ENCODE measurements at regions not wholly inside any gene's neighbourhood (a gene's known extent, or its start where the extent isn't known, plus 50 kb on each side); places are given as distances from the start of the nearest gene placed in this dataset.

DNA sequence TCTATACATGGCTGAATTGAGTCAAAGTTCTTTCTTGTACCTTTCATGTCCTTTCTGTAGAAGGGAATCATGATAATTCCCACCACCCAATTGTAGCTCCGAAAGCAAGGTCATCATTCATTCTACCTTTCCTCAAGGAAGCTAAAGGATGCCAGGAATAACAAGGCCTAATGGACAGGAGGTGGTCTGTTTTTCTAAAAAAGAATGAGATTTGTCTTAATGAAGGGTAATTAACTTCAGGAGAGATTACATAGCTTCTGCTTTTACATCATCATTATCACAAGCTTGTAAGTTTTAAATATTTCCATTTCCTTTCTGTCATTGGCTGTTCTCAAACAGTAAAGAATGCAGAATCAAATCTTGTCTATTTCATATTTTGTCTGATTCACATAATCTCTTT is 249.5 kb upstream of the SORCS1 start:
- Histone ChIP-seq H3K27ac (no peak overlapping the region), H3K9me3 (no peaks in the 10 kb centered on the region), H3K27me3 (no peaks in the 10 kb centered on the region), H3K4me3 (no peak overlapping the region), H3K36me3 (no peaks in the 10 kb centered on the region), H3K4me1 (ENCODE audit: insufficient read depth) (no peaks in the 10 kb centered on the region)
- WGBS, 3 donors, result 69 to 79% (median 71%) methylated on average over 1 of the region's 1 CpG
- TF ChIP-seq POLR2A (IDR thresholded peaks at IDR 0.05) (no peak), EP300 (IDR thresholded peaks at IDR 0.05) (no peak)
- TF ChIP-seq, protein P1, sequence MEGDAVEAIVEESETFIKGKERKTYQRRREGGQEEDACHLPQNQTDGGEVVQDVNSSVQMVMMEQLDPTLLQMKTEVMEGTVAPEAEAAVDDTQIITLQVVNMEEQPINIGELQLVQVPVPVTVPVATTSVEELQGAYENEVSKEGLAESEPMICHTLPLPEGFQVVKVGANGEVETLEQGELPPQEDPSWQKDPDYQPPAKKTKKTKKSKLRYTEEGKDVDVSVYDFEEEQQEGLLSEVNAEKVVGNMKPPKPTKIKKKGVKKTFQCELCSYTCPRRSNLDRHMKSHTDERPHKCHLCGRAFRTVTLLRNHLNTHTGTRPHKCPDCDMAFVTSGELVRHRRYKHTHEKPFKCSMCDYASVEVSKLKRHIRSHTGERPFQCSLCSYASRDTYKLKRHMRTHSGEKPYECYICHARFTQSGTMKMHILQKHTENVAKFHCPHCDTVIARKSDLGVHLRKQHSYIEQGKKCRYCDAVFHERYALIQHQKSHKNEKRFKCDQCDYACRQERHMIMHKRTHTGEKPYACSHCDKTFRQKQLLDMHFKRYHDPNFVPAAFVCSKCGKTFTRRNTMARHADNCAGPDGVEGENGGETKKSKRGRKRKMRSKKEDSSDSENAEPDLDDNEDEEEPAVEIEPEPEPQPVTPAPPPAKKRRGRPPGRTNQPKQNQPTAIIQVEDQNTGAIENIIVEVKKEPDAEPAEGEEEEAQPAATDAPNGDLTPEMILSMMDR (IDR thresholded peaks at IDR 0.05), result no peak
- intact Hi-C loops (cut with DNase I), result no loop called here
- no peak for DNase-seq

DNA sequence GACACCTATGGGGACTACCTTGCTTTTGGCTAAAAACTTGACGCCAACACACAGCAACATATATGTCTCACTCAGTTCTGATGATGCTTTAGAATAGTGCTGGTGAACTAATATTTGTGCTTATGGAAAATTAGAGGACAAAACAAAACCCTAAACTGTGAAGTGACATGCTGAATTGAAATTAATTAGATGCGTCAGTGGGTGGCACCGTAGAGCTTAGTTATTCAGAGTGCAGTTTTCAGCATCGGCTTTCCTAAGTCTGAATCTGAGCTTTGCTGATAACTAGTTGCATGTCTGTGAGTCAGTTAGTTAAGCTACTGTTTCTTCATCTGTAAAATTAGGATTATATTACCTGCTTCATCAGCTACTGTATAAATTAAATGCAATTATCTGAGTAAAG is 245.0 kb upstream of the SORCS1 start:
- Histone ChIP-seq H3K36me3 (no peaks in the 10 kb centered on the region), H3K4me1 (ENCODE audit: insufficient read depth) (no peaks in the 10 kb centered on the region), H3K4me3 (no peak overlapping the region), H3K27ac (no peak overlapping the region), H3K9me3 (no peaks in the 10 kb centered on the region), H3K27me3 (no peaks in the 10 kb centered on the region)
- DNase-seq, result no peak
- intact Hi-C loops (cut with DNase I), result no loop called here
- WGBS, 3 donors, result 44 to 53% (median 47%) methylated on average over 4 of the region's 4 CpGs
- TF ChIP-seq, protein P1 (IDR thresholded peaks at IDR 0.05), result no peak

DNA sequence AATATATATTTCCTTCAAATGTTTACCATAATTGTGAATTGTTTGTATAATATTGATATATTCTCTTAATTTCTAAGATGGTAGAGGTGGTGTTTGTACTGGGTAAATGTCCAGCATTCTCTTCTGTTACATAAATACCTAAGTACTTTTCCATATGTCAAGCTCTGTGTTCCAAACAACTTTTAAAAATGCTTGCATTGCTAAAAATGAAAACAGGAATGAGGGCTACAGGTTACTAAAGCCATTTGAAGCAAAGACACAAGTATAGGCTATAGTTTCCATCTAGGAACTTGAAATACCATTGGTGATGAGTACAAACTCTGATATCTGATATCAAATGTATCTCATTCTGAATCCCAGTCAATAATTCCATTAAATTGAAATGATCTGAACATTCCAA is 233.6 kb upstream of the SORCS1 start:
- no peaks in the 10 kb centered on the region for H3K4me1 ChIP-seq (ENCODE audit: insufficient read depth)
- TF ChIP-seq, protein P1 (IDR thresholded peaks at IDR 0.05), result no peak
- H3K36me3 ChIP-seq, result no peaks in the 10 kb centered on the region
- no peak overlapping the region for H3K27ac ChIP-seq
- H3K4me3 ChIP-seq, result no peak overlapping the region
- no peak for DNase-seq
- no peaks in the 10 kb centered on the region for H3K27me3 ChIP-seq
- no peaks in the 10 kb centered on the region for H3K9me3 ChIP-seq
- intact Hi-C loops (cut with DNase I), result no loop called here

DNA sequence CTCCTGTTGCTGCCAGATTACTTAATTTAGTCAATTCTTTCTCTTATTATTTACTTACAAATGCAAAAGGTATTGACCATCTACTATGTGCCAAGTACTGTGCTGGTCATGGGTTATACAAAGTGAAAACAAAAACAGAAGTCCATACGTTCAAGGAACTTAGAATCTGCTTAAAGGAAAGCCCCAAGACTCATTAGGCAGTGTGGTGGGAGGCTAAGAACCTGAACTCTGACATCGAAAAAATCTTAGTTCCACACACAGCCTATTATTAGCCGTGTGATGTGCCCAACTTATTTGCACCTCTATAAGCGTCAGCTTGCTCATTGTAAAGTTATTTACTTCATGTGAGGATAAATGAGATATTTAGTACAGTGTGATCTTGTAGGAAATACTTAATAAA is 227.4 kb upstream of the SORCS1 start:
- H3K27me3 ChIP-seq, result no peaks in the 10 kb centered on the region
- WGBS, 3 donors, result 71 to 83% (median 78%) methylated on average over 4 of the region's 4 CpGs
- no peak overlapping the region for H3K4me3 ChIP-seq
- no peaks in the 10 kb centered on the region for H3K36me3 ChIP-seq
- TF ChIP-seq EP300 (IDR thresholded peaks at IDR 0.05) (no peak), POLR2A (IDR thresholded peaks at IDR 0.05) (no peak)
- TF ChIP-seq, protein P1 (IDR thresholded peaks at IDR 0.05), result no peak
- H3K27ac ChIP-seq, result no peak overlapping the region
- no peaks in the 10 kb centered on the region for H3K9me3 ChIP-seq
- intact Hi-C loops (cut with DNase I), result no loop called here
- DNase-seq, result no peak
- H3K4me1 ChIP-seq (ENCODE audit: insufficient read depth), result no peaks in the 10 kb centered on the region

DNA sequence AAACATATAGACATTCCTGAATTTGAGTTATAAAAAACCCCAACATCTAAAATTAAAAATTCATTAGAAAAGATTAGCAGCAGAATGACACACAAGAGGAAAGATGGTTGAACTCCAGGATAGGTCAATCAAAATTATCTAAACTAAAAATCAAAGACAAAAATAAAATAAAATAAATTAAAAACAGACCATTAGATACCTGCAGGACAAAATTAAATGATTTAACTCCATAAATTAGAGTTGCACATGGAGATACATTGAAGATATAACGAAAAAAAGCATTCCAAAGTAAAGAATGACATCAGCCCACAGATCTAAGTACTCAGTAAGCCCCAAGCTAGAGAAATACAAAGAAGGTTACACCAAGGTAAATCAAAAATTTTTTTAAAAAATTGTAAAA is 226.1 kb upstream of the SORCS1 start:
- Histone ChIP-seq H3K27ac (no peak overlapping the region), H3K27me3 (no peaks in the 10 kb centered on the region), H3K4me1 (ENCODE audit: insufficient read depth) (no peaks in the 10 kb centered on the region), H3K9me3 (no peaks in the 10 kb centered on the region), H3K4me3 (no peak overlapping the region), H3K36me3 (no peaks in the 10 kb centered on the region)
- WGBS, 3 donors, result 68 to 83% (median 74%) methylated on average over 1 of the region's 1 CpG
- TF ChIP-seq EP300 (IDR thresholded peaks at IDR 0.05) (no peak), POLR2A (IDR thresholded peaks at IDR 0.05) (no peak)
- TF ChIP-seq, protein P1 (IDR thresholded peaks at IDR 0.05), result no peak
- DNase-seq, result no peak
- intact Hi-C loops (cut with DNase I), result no loop called here

Measured in ovary (tissue), 7 donors.